ENCODE measurements at regions not wholly inside any gene's neighbourhood (a gene's known extent, or its start where the extent isn't known, plus 50 kb on each side); places are given as distances from the start of the nearest gene placed in this dataset.
A peak's percentile ranks its signal among the peaks of the same experiment; 100 is the strongest.
"Not testable (repeated sequence)": the region's sequence is repeated elsewhere in the genome, so short reads cannot be mapped to it uniquely, and the experiment has no call there.

DNA sequence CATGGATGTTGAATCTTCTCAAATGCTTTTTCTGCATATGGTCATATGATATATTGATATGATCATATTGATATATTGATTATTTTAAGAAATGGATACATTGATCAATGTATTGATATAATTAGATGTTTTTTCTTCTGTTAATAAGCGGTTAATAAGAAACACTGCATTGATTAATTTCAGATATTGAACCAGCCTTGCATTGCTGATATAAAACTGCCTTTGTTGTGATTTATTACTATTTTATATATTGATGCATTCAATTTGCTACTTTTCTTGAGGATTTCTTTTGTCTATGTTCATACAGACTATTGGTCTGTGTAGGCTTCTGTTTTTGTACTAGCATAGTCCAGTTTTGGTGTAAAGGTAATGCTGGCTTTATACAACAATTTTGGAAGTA lies 79.7 kb upstream of the ELN start:
- peaks cover 14% of the 10 kb centered on the region for H3K9me3 Mint-ChIP-seq
- H3K4me1 Mint-ChIP-seq = no peaks in the 10 kb centered on the region
- H3K4me3 Mint-ChIP-seq = no peak overlapping the region
- no peak overlapping the region for H3K27ac Mint-ChIP-seq
- H3K36me3 Mint-ChIP-seq = peaks cover 2% of the 10 kb centered on the region
- peaks cover 16% of the 10 kb centered on the region for H3K27me3 Mint-ChIP-seq
- no peak for DNase-seq

DNA sequence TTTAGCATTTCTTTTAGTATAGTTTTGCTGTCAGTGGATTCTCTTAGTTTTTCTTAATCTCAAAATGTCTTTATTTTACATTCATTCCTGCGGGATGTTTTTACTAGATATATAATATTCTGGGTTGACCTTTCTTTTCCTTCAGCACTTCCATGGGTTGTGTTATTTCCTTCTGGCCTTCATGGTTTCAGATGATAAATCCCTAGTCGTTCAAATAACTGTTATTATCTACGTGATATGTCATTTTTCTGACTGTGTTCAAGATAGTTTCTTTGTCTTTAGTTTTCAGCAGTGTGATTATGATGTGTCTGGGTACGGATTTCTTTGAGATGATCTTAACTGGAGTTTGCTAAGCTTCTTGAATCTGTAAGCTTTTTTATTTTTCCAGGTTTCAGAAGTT lies 75.7 kb upstream of the ELN start:
- Mint-ChIP-seq H3K9me3 (peaks cover 6% of the 10 kb centered on the region), H3K36me3 (peaks cover 2% of the 10 kb centered on the region), H3K27ac (no peak overlapping the region), H3K4me1 (no peaks in the 10 kb centered on the region), H3K27me3 (peaks cover 22% of the 10 kb centered on the region), H3K4me3 (no peak overlapping the region)
- DNase-seq = no peak

DNA sequence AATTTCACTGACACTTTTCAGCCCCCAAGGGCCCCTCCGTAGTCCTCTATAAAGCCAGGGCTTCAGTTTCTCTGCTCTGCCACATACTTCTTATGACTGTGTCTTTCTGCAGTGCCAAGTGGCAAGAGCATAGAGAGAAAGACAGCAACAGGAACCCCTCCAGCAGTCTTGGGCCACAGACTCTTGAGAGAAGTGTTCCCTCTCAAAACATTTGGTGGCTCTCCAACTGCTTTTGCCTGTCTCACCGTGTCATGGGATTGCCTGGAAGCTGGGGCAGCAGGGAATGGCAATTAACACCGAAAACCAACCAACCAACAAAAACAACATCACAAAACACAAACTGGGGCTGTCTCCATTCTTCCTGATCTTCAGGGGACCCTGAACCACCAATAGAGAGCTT lies 73.8 kb upstream of the ELN start:
- Mint-ChIP-seq H3K36me3 (peaks cover 1% of the 10 kb centered on the region), H3K27ac (no peak overlapping the region), H3K9me3 (no peaks in the 10 kb centered on the region), H3K27me3 (peaks cover 22% of the 10 kb centered on the region), H3K4me3 (no peak overlapping the region), H3K4me1 (no peaks in the 10 kb centered on the region)
- no peak for DNase-seq

DNA sequence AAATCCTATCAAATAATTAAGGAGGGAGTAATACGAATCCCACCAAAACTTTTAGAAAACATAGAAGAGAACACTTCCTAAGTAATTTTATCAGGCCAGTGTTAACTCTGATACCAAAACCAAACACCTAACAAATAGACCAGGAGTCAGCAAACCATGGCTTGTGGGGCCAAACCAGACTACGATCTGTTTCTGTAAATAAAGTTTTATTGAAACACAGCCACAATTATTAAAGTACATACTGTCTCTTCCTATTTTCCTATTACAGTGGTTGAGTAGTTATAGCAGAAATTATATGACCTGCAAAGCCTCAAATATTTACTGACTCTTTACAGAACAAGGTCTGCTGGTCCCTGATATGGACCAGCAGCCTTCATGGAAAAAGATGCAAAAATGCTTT lies 73.1 kb upstream of the ELN start:
- H3K4me1 Mint-ChIP-seq = no peaks in the 10 kb centered on the region
- no peak overlapping the region for H3K27ac Mint-ChIP-seq
- DNase-seq = no peak
- H3K4me3 Mint-ChIP-seq = no peak overlapping the region
- peaks cover 27% of the 10 kb centered on the region for H3K27me3 Mint-ChIP-seq
- H3K36me3 Mint-ChIP-seq = no peaks in the 10 kb centered on the region
- no peaks in the 10 kb centered on the region for H3K9me3 Mint-ChIP-seq

DNA sequence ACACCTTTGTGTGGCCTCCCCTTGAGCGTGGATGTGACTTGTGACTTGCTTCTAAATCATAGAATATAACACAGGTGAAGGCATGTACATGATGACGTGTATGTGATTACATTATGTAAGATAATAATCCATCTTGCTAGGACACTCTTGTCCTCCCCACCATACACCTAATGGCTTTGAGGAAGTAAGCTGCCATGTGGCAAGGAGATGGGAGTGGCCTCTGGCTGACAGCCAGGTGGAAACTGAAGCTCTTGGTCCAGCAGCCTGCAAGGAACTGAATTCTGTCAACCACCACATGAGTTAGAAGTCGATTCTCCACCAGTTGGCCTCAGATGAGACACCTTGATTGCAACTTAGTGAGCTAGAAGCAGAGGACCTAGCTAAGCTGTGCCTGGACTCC lies 67.4 kb upstream of the ELN start:
- Mint-ChIP-seq H3K36me3 (peaks cover 1% of the 10 kb centered on the region), H3K4me3 (no peak overlapping the region), H3K27ac (no peak overlapping the region), H3K4me1 (no peaks in the 10 kb centered on the region), H3K9me3 (peaks cover 17% of the 10 kb centered on the region), H3K27me3 (peaks cover 9% of the 10 kb centered on the region)
- DNase-seq = no peak

DNA sequence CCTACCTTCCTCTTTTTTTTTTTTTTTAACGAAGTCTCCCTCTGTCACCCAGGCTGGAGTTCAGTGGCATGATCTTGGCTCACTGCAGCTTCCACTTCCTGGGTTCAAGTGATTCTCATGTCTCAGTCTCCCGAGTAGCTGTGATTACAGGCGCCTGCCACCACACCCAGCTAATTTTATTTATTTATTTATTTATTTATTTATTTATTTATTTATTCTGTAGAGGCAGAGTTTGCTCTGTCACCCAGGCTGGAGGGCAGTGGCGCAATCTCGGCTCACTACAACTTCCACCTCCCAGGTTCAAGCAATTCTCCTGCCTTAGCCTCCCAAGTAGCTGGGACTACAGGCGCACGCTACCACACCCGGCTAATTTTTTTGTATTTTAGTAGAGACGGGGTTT lies 66.0 kb upstream of the ELN start:
- not testable (repeated sequence) for H3K27ac Mint-ChIP-seq, H3K36me3 Mint-ChIP-seq, H3K4me3 Mint-ChIP-seq, H3K27me3 Mint-ChIP-seq, H3K4me1 Mint-ChIP-seq, DNase-seq
- peaks cover 17% of the 10 kb centered on the region for H3K9me3 Mint-ChIP-seq

DNA sequence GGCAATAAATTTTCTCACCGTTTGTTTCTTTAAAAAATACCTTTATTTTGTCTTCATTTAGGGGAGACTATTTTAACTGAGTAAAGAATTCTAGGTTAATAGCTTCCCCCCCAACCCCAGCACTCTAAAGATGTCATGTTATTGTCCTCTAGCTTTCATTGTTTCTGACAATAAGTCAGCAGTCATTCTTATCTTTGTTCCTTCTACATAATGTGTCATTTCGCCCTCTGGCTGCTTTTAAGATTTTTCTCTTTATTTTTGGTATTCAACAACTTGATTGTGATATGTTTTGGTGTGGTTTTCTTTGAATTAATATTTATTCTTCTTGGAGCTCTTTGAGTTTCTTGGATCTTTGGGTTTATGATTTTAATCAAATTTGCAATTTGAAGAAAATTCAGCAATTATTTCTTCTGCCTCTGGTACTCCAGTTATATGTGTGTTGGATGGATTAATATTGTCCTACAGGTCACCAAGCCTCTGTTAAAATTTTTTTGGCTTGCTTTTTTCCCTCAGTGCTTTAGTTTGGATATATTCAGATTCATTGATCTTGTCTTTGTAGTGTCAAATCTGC lies 64.6 kb upstream of the ELN start:
- peaks cover 9% of the 10 kb centered on the region for H3K27me3 Mint-ChIP-seq
- peaks cover 1% of the 10 kb centered on the region for H3K36me3 Mint-ChIP-seq
- no peak overlapping the region for H3K4me3 Mint-ChIP-seq
- H3K27ac Mint-ChIP-seq = no peak overlapping the region
- H3K9me3 Mint-ChIP-seq = peaks cover 17% of the 10 kb centered on the region
- no peaks in the 10 kb centered on the region for H3K4me1 Mint-ChIP-seq
- DNase-seq = no peak

DNA sequence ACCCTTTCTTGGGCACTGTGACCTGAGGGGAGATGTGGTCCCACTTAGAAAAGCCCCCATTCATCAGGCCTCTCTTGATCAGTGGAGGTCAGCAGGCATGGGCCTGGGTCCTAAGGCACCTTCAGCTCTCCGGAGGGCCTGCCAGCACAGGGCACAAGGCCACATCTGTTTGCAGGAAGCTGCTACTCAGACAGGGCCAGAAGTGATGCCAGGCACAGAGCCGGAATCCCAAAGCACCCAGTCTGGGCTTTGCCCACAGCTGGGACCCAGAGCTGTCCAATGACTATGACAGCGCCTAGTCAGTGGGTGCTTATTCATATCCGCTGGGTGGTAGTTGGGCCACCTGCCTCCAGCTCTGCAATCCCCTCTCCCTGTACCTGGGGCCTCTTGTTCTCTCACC lies 63.2 kb upstream of the ELN start:
- DNase-seq = no peak
- H3K36me3 Mint-ChIP-seq = peaks cover 1% of the 10 kb centered on the region
- peaks cover 17% of the 10 kb centered on the region for H3K9me3 Mint-ChIP-seq
- H3K4me1 Mint-ChIP-seq = no peaks in the 10 kb centered on the region
- peaks cover 5% of the 10 kb centered on the region for H3K27me3 Mint-ChIP-seq
- H3K27ac Mint-ChIP-seq = no peak overlapping the region
- H3K4me3 Mint-ChIP-seq = no peak overlapping the region

DNA sequence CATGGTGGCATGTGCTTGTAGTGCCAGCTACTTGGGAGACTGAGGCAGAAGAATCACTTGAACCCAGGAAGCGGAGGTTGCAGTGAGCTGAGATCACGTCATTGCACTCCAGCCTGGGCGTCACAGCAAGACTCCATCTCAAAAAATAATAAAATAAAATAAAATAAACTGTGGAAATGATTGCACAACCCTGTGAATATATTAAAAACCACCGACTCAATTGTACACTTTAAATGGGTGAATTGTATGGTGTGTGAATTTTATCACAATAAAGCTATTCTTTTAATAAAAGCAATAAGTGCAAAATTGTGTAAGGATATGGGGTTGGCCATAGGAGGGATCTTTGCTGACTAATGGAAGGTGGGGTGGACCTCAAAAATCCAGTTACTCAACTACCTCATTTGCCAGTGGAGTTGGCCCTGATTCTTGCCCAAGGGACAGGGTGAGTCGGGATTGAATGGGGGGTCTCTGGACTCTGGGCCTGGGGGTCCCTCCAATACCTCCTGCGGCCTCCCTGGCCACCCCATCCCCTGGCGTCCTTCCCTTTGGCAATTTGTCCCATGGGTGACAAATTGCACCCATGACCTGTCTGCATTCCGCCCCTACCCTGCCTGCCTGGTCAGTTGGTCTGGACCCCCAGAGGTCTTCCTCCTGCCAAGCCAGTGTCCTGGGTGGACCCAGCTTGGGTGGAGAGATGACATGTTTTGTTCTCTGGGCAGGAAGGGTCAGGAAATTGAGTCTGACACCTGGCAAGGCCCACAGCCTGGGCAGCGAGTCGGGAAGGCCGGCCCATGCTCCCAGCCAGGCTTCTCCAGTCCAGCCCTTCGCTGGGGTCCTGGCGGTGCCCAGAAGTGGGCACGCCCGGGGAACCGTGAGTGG lies 61.7 kb upstream of the ELN start:
- peaks cover under 1% of the 10 kb centered on the region for H3K4me1 Mint-ChIP-seq
- DNase-seq = no peak
- no peak overlapping the region for H3K27ac Mint-ChIP-seq
- no peak overlapping the region for H3K4me3 Mint-ChIP-seq
- H3K36me3 Mint-ChIP-seq = peaks cover 1% of the 10 kb centered on the region
- H3K27me3 Mint-ChIP-seq = no peaks in the 10 kb centered on the region
- peaks cover 17% of the 10 kb centered on the region for H3K9me3 Mint-ChIP-seq

DNA sequence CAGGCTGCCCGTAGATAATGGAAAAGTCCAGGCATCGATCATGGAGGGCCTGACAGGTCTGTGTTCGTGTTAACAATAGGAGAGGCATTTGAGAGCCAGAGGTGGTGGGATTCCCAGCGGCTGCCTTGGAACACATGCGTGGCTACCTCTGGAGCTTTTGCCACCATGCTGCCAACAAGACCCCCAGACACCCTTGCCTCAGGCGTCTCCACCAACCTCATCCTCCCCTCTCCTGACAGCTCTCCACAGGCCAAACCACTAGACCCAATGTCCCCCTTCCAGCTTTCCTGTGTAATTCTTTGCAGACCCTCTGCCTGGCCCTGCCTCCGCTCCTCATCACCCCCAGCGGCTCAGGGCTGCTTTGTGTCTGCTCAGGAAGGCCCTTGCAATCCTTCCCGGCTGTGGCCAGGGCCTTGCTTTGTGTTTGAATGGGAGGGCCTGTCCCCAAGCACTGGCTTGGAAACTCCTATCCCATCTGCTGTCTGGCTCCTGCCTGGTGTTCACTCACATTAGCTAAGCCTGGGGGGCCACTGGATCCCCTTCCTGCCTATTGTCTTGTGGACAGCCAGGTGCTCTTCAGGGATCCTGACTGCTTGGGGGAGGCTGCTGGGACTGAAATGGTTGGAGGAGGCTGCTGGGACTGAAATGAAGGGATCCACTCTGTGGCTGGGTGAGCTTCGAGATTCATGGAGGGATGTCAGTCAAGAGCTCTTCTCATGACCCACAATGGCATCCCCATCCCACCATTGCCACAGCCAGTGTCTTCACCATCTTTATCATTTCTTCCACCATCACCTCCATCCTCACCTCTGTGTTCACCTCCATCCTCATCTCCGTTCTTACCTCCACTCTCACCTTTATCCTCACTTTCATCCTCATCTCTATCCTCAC lies 60.8 kb upstream of the ELN start:
- no peak for DNase-seq
- H3K36me3 Mint-ChIP-seq = peaks cover 1% of the 10 kb centered on the region
- H3K4me3 Mint-ChIP-seq = no peak overlapping the region
- peaks cover 14% of the 10 kb centered on the region for H3K9me3 Mint-ChIP-seq
- H3K27ac Mint-ChIP-seq = no peak overlapping the region
- no peaks in the 10 kb centered on the region for H3K27me3 Mint-ChIP-seq
- peaks cover 4% of the 10 kb centered on the region for H3K4me1 Mint-ChIP-seq

DNA sequence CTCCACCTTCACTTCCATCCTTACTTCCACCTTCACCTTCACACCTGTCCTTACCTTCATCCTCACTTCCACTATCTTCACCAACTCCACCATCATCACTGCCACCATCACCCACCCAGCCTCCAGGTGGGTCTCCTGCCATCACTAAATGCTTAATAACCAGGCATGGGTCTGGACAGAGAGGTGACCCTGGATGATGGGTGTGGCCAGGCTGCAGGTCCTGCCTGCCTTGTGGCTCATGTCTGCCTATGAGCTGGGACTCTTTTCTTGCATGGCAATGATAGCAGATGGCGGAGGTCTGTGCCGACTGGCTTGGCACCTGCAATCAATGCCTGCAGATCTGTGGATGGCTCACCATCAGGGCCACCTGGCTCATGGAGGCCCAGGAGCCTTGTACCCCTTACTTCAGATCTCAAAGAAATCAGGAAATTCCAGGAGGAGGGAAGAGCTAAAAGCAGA lies 60.1 kb upstream of the ELN start:
- Mint-ChIP-seq H3K4me1 (peaks cover 4% of the 10 kb centered on the region), H3K9me3 (peaks cover 12% of the 10 kb centered on the region), H3K27me3 (no peaks in the 10 kb centered on the region), H3K36me3 (no peaks in the 10 kb centered on the region), H3K4me3 (no peak overlapping the region), H3K27ac (no peak overlapping the region)
- DNase-seq = no peak

DNA sequence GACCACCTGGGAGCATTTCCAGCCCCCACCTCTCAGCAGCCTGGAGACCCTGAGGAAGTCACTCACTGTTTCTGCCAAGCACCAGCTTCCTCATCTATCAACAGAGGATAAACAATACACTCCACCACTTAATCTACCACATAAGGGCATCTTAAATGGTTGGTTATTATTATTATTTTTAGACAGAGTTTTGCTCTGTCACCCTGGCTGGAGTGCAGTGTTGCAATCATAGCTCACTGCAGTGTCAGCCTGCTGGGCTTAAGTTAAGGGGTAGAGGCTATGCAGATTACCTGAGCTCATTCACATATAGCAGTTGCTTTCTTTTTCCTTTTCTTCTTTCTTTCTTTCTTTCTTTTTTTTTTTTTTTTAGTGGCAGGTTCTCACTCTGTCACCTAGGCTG lies 59.5 kb upstream of the ELN start:
- Mint-ChIP-seq H3K4me3 (no peak overlapping the region), H3K9me3 (peaks cover 7% of the 10 kb centered on the region), H3K36me3 (no peaks in the 10 kb centered on the region), H3K27me3 (no peaks in the 10 kb centered on the region), H3K27ac (no peak overlapping the region), H3K4me1 (peaks cover 4% of the 10 kb centered on the region)
- no peak for DNase-seq

DNA sequence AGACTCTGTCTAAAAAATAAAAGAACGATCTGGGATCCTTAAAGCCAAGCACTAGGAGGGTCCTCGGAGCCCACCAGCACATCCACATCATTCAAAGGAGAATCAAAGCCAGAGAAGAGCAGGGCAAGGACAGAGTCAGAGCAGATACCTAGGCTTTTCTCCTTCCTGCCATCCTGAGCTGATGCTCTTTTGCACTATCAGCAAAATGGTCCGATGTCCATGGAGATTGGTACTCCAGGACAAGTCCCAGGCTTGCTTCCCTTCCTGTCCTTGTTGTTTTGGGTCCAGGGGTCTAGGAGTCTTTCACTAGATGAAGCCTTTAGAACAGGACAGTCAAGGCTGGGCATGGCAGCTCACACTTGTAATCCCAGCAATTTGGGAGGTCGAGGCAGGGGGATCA lies 58.0 kb upstream of the ELN start:
- no peak overlapping the region for H3K4me3 Mint-ChIP-seq
- H3K4me1 Mint-ChIP-seq = peaks cover 4% of the 10 kb centered on the region
- no peaks in the 10 kb centered on the region for H3K27me3 Mint-ChIP-seq
- H3K27ac Mint-ChIP-seq = no peak overlapping the region
- H3K36me3 Mint-ChIP-seq = no peaks in the 10 kb centered on the region
- no peaks in the 10 kb centered on the region for H3K9me3 Mint-ChIP-seq
- DNase-seq = no peak

DNA sequence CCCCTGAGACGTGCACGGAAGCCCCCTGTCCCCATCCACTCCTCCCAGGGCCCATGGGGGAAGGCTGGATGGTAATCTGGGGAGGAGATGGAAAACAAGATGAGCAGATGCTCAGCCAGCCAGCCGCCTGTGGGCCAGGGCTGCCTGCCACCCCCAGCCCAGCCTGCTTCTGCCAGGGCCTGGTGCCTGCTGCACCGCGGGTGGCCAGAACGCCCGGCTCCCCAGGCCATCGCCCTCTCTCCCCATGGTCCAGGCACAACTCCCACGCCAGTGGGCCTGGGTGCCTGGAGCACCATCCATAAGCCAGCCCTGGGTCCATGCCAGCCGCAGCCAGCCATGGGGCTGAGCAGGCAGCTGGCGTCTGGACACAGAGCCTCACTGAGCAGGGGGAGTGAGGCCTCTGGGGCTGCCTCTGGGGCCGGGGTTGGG lies 57.2 kb upstream of the ELN start:
- Mint-ChIP-seq H3K4me3 (no peak overlapping the region), H3K9me3 (no peaks in the 10 kb centered on the region), H3K36me3 (no peaks in the 10 kb centered on the region), H3K27ac (no peak overlapping the region), H3K4me1 (peaks cover 4% of the 10 kb centered on the region), H3K27me3 (no peaks in the 10 kb centered on the region)
- DNase-seq = no peak

DNA sequence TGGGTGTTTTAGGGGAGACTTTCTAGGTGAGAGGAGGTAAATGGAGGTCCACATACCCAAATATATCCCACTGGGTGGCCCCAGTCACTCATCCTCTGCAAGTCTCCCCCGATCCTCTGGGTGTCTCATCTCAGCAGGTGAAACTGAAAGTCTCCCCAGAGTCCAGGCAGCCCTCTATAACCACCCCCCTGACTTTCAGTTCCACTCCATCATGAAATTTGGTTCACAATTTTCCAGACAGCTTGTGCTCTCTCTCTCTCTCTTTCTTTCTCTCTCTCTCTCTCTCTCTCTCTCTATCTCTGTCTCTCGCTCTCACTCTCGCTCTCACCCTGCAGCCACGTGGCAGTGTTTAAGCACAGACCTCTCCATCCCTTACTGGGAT lies 56.7 kb upstream of the ELN start:
- H3K27me3 Mint-ChIP-seq = no peaks in the 10 kb centered on the region

More for the DNA sequence above, 56.7 kb upstream of the ELN start:
- Mint-ChIP-seq H3K4me3 (no peak overlapping the region), H3K4me1 (peaks cover 4% of the 10 kb centered on the region), H3K9me3 (no peaks in the 10 kb centered on the region), H3K36me3 (no peaks in the 10 kb centered on the region), H3K27ac (no peak overlapping the region)
- peak; percentile 10 for DNase-seq

Data from activated naive CD8-positive, alpha-beta T cell treated with anti-CD3 and anti-CD28 coated beads for 36 hours (primary cell).